Motor neuron (in vitro differentiated cells): ENCODE measurements at regions not wholly inside any gene's neighbourhood (a gene's known extent, or its start where the extent isn't known, plus 50 kb on each side); places are given as distances from the start of the nearest gene placed in this dataset.

ENCODE experiments used
- ATAC-seq, 8 experiments: fragments of 200-7000 bp; cut with Tn5 transposase; replicated peaks in 6 of 8; 2 replicates each; pipeline ENCODE4 v1.8.0; 2021; ENCODE audit warnings: mild to moderate bottlenecking in 8 of 8, moderate library complexity in 8 of 8
- H3K27ac ChIP-seq, 2 donors: fragments of 250-450 bp; sonication (Bioruptor Pico); 2 replicates each; pipeline ENCODE4 v1.9.0; 2021; ENCODE audit warnings: antibody characterized with exemption in 2 of 2, mild to moderate bottlenecking in 2 of 2, moderate library complexity in 1 of 2
- H3K4me1 ChIP-seq, 2 donors: fragments of 250-450 bp; sonication (Bioruptor Pico); replicated peaks in 1 of 2; 2 replicates each; pipeline ENCODE4 v1.6.1; 2021; ENCODE audit warnings: antibody characterized with exemption in 2 of 2, mild to moderate bottlenecking in 2 of 2, moderate library complexity in 1 of 2
- H3K4me3 ChIP-seq, 5 donors: fragments of 250-450 bp; sonication (Bioruptor Pico); 2 replicates each; pipeline ENCODE4 v1.9.0; 2021; ENCODE audit warnings: antibody characterized with exemption in 5 of 5, mild to moderate bottlenecking in 5 of 5, moderate library complexity in 4 of 5
- WGBS, 10 experiments: fragments of 450-650 bp; shearing (Covaris generic); methylation state at CpG; one replicate each; pipeline ENCODE4 v1.0.0; 2022; 5-methylcytosine and 5-hydroxymethylcytosine counted together
- in situ Hi-C, 9 experiments: fragments of 400-800 bp; cut with MboI; loops; one replicate each; pipeline ENCODE4 v1.15.0; 2021; ENCODE audit warnings: low sequenced_read_pairs in 9 of 9, low pct_unique_long_range_greater_than_20kb in 2 of 9; ENCODE audit not compliant: unreplicated experiment in 9 of 9

GRCh38 chr15:70475407-70475781 is 288.0 kb downstream of the UACA start:
- Histone ChIP-seq H3K4me3 (no peak overlapping the region), H3K4me1 (peaks cover 29 to 39% of the 10 kb centered on the region in 2 donors), H3K27ac (no peak overlapping the region)
- peak in 1 of 8 experiments; percentile 11 for ATAC-seq
- WGBS, 10 experiments, result 67 to 100% (median 83%) methylated on average over 1 to 6 of the region's 7 CpGs; no CpG with 5 or more reads in 1 of the 10 experiments
- in situ Hi-C loops, result loop anchor here in 6 of 9 experiments (25.0 kb wide), 2 partner anchors 388 to 988 kb away; partner anchors contain the start of gene TLE3 (in 2 of the 6)

DNA sequence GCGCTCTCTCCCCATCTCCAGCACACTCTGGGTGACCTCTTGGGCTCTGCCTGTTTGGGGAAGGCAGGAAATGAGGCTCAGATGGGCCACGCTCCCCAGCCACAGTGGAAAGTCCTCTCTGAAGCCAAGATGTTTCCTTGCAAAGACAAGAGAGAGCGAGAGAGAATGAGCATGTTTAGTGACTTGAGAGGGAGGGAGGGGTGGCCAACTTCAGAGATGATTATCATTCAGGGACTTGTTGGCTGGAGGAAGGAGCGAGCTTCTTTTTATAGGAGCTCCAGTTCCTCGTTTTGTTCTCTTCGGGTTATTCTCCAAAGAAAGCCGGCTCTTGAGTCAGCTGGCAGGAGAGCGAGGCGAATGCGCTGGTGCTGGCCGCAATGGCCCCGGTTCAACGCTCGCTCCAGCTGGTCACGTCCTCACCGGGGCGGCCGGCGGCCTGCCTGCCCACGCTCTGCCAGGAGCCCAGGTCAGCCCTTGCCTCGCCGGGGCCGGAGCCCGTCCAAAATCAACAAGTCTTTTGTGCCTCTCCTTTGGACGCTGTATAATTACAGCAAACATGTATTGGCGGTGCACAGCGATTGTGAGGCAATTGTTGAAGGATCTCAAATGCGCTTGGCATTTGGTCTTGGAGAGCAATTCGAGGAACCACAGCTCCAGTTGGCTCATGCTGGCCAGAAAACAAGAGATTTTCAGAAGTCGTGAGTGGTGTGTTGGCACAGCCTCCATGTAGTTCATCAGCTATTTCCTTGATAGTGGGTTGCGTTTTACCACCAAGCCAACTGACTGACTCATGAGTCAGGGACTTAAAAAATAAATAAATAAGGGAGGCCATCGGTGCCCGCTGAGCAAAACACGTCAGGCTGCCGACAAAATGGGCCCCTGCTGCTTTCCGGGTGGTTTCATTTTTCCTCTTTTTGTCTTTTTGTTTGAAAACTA is 288.6 kb downstream of the UACA start:
- 36 to 100% (median 91%) methylated on average over 3 to 25 of the region's 36 CpGs; no CpG with 5 or more reads in 1 of the 10 experiments for WGBS, 10 experiments
- Histone ChIP-seq H3K4me1 (peaks cover 34 to 42% of the 10 kb centered on the region in 2 donors), H3K4me3 (no peak overlapping the region), H3K27ac (no peak overlapping the region)
- ATAC-seq, result peak in 2 of 8 experiments; percentile 3 to 39
- in situ Hi-C loops, result loop anchor here in 8 of 9 experiments (25.0 kb wide), 2 partner anchors 387 to 987 kb away; partner anchors contain the start of gene TLE3 (in 3 of the 8)

DNA sequence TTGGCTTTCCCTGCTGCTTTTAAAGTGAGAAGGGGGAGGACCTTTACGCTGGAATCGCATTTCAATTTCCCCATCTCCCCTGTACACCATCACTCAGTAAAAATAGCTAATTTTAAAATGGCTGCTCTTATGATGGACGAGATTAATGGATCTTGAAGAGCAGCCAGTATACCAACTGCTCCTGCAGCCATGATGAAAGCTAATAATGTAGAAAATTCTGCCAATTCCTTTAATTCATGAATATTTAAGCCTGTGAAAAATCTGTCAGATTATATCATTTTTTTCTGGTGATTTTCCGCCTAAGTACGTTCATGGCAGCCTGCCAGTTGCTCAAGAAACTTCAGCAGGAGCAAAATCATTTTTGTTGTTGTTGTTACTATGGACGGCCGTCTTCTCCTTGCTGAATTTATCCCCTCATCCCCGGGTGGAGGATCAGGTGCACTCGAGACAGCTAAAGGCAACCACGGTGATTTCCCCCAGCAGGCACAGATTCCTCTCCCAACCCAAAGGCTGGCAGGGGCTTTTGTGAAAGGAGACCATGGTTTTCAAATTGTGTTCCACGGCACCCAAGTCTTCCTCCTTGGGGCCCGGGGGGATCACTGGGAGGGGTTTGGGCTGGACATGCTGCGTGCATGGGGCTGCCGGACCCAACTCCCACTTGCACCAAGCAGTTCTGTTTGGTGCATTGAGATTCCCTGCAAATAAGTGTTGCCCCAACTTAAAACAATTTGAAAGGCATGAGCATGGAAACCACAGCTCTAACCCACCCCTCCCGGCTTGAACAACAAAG is 289.6 kb downstream of the UACA start:
- H3K27ac ChIP-seq, result no peak overlapping the region
- H3K4me3 ChIP-seq, result no peak overlapping the region
- peaks cover 32 to 42% of the 10 kb centered on the region in 2 donors for H3K4me1 ChIP-seq
- in situ Hi-C loops, result loop anchor here in 3 of 9 experiments (25.0 kb wide), 2 partner anchors 386 to 986 kb away; partner anchors contain the start of gene TLE3 (in 1 of the 3)
- WGBS, 10 experiments, result 40 to 90% (median 78%) methylated on average over 3 to 13 of the region's 15 CpGs; no CpG with 5 or more reads in 1 of the 10 experiments
- ATAC-seq, result peak in 2 of 8 experiments; percentile 2 to 10

DNA sequence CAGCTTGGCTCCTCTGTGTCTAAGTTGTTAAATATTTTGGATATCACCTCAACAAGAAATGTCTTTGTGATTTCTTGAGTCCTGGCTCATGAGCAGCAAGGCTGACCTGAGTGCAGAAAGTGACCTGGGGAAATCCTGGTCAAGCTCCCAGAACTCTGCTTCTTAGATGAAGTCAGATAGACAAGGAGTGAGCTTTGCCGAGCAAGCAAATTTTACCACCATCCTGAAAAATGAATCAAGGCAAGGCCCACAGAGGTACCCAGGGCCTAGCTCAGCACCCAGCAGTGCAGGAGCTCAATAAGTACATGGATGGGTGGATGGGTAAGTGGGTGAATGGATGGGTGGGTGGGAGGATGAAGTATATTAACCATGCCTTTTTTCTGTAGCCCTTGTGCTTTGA is 291.8 kb downstream of the UACA start:
- in situ Hi-C loops, result loop anchor here in 3 of 9 experiments (25.0 kb wide), 2 partner anchors 384 to 984 kb away; partner anchors contain the start of gene TLE3 (in 1 of the 3)
- 0 to 100% (median 90%) methylated on average over 1 of the region's 1 CpG; no CpG with 5 or more reads in 6 of the 10 experiments for WGBS, 10 experiments
- no peak overlapping the region for H3K4me3 ChIP-seq
- peaks cover 19 to 21% of the 10 kb centered on the region in 2 donors for H3K4me1 ChIP-seq
- no peak for ATAC-seq
- no peak overlapping the region for H3K27ac ChIP-seq

DNA sequence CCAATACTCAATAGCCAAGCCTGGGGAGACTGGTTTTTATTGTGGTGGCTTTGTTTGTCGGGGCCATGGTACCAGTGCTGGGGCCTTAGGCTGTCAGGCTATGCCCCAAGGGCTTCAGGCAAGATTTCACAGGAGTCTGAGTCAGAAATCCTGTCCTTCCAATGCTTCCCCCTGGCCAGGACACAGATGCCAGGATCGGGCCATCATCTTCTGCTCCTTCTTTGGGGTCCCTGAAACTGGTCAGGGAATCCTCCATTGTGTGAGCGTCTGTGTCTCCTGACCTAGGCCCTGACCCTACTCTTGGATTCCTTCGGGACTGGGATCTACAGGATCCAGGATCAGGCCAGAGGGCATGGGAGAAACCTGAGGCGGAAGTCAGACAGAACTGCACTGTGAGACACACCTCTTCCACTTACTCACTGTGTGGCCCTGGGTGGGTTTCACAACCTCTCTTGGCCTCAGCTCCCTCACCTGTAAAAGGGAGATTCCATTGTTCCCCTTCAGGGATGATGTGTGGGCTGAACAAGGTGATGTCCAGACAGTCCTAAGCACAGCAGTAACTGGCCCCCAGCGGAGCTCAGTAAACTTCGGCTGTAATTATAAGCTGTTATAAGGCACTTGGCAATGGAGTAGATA is 292.7 kb downstream of the UACA start:
- Histone ChIP-seq H3K4me3 (no peak overlapping the region), H3K27ac (no peak overlapping the region), H3K4me1 (peaks cover 21 to 25% of the 10 kb centered on the region in 2 donors)
- in situ Hi-C loops, result loop anchor here in 3 of 9 experiments (25.0 kb wide), 2 partner anchors 383 to 983 kb away; partner anchors contain the start of gene TLE3 (in 1 of the 3)
- ATAC-seq, result no peak
- 81 to 100% (median 100%) methylated on average over 1 to 3 of the region's 7 CpGs; no CpG with 5 or more reads in 6 of the 10 experiments for WGBS, 10 experiments

GRCh38 chr15:70469651-70470555 is 293.5 kb downstream of the UACA start:
- in situ Hi-C loops, result loop anchor here in 3 of 9 experiments (25.0 kb wide), 2 partner anchors 383 to 983 kb away; partner anchors contain the start of gene TLE3 (in 1 of the 3)
- 48 to 80% (median 68%) methylated on average over 1 to 8 of the region's 16 CpGs; no CpG with 5 or more reads in 4 of the 10 experiments for WGBS, 10 experiments

DNA sequence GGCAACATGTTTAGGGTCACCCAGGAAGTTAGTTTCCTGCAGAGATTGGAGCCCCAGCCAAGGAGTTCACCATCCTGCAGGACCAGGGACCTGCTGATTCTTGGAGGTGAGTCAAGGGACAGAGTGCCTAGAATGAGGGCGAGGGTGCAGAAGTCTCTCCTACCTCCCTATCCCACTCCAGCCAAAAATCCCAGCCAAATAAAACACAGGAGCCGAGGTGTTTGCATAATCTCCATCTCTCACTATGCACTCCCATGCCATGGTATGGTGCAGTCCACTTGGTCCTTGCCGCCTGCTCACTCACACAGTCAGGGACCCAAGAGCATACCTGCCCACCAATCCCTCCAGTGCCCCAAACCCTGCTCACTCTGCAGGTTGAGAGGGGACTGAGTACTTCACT is 294.2 kb downstream of the UACA start:
- in situ Hi-C loops, result loop anchor here in 3 of 9 experiments (25.0 kb wide), 2 partner anchors 382 to 982 kb away; partner anchors contain the start of gene TLE3 (in 1 of the 3)
- WGBS, 10 experiments, result 0 to 100% (median 92%) methylated on average over 1 of the region's 3 CpGs; no CpG with 5 or more reads in 4 of the 10 experiments
- peaks cover 21 to 25% of the 10 kb centered on the region in 2 donors for H3K4me1 ChIP-seq
- no peak for ATAC-seq
- H3K27ac ChIP-seq, result no peak overlapping the region
- H3K4me3 ChIP-seq, result no peak overlapping the region

More at GRCh38 chr15:70469651-70470555, 293.5 kb downstream of the UACA start:
- ATAC-seq, result peak in 6 of 8 experiments; percentile 11 to 51 (median 32)
- peaks cover 21 to 25% of the 10 kb centered on the region in 2 donors for H3K4me1 ChIP-seq
- no peak overlapping the region for H3K27ac ChIP-seq
- H3K4me3 ChIP-seq, result no peak overlapping the region

DNA sequence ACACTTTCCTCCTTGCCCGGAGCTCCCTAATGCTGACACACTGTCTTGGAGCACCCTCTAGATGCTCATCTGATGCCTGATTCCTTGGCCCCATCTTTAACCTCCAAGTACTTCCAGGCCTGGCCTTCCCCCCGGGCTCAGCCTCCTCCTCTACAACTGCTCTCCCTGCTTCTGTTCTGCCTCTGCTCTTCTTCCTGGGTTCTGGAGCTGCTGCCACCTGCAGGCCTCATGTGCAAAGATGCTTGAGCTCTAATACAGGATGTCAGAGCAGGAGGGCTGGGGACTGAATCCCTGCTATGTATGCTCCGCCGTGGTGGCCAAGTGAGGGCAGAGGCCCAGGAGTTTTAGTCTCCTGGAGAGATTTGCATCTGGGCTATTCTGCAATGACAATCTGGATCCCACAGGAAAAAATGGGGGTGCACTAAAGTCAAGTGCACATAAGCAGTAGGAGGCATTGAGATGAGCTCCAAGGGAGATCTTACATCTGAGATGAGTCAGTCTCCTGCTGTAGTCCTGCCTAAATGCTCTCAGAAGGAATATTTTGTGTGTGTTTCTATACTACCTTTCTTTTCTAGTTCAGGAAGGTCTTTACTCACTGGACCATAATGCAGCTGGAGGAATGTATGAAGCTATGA is 296.3 kb downstream of the UACA start:
- H3K4me1 ChIP-seq, result peaks cover 7 to 18% of the 10 kb centered on the region in 2 donors
- no peak overlapping the region for H3K4me3 ChIP-seq
- 22 to 100% (median 50%) methylated on average over 1 to 3 of the region's 4 CpGs; no CpG with 5 or more reads in 5 of the 10 experiments for WGBS, 10 experiments
- ATAC-seq, result peak; percentile 79 to 93 (median 90)
- in situ Hi-C loops, result loop anchor here in 3 of 9 experiments (25.0 kb wide), 2 partner anchors 380 to 980 kb away; partner anchors contain the start of gene TLE3 (in 1 of the 3)
- H3K27ac ChIP-seq, result no peak overlapping the region

DNA sequence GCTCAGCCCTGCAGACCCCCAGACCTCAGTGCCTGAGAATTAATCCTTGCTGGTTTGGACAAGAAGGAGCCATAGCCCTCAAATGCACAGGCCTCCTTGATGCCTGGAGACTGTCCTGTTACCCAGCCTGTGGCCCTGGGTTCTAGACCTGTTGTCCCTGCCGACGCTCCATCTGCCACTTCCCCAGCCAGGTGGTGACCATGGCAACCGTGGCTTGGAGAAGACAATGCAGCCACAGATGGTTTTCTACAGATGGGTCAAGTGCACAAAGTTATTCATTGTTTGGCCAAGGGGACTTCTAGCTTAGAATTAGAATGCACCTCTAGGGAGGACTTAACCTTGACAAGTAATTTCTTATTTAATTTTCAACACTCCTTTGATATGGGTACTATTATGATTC is 297.1 kb downstream of the UACA start:
- in situ Hi-C loops, result loop anchor here in 3 of 9 experiments (25.0 kb wide), 2 partner anchors 379 to 979 kb away; partner anchors contain the start of gene TLE3 (in 1 of the 3)

GRCh38 chr15:70465812-70466211 is 297.5 kb downstream of the UACA start:
- no peak for ATAC-seq
- 100% methylated on average over 1 to 4 of the region's 4 CpGs; no CpG with 5 or more reads in 5 of the 10 experiments for WGBS, 10 experiments
- Histone ChIP-seq H3K27ac (no peak overlapping the region), H3K4me1 (peaks cover 7 to 18% of the 10 kb centered on the region in 2 donors), H3K4me3 (no peak overlapping the region)
- in situ Hi-C loops, result loop anchor here in 3 of 9 experiments (25.0 kb wide), 2 partner anchors 379 to 979 kb away; partner anchors contain the start of gene TLE3 (in 1 of the 3)

More for the DNA sequence above, 297.1 kb downstream of the UACA start:
- Histone ChIP-seq H3K4me1 (peaks cover 7 to 18% of the 10 kb centered on the region in 2 donors), H3K27ac (no peak overlapping the region), H3K4me3 (no peak overlapping the region)
- no peak for ATAC-seq
- WGBS, 10 experiments, result 33 to 100% (median 80%) methylated on average over 1 to 3 of the region's 3 CpGs; no CpG with 5 or more reads in 7 of the 10 experiments
